CD14-positive monocyte (primary cell): ENCODE measurements at regions not wholly inside any gene's neighbourhood (a gene's known extent, or its start where the extent isn't known, plus 50 kb on each side); places are given as distances from the start of the nearest gene placed in this dataset.

ENCODE experiments used
- DNase-seq, 3 donors: peaks; one replicate each; pipeline ENCODE4 v3.0.0-alpha.2; 2011 to 2022
- H2AFZ ChIP-seq: 2 replicates; pipeline ENCODE4 v1.6.0; 2012; ENCODE audit warnings: mild to moderate bottlenecking, low read depth, low read length, inconsistent platforms; ENCODE audit not compliant: insufficient read depth, poor library complexity, severe bottlenecking
- H3K27ac ChIP-seq, 2 donors: 1 replicate in 1 of 2; 2 replicates in 1 of 2; pipeline ENCODE4 v1.5.1; 2012 to 2013; ENCODE audit warnings: low read length in 2 of 2, control low read depth in 1 of 2, inconsistent platforms in 1 of 2, low read depth in 1 of 2, mild to moderate bottlenecking in 1 of 2
- H3K27me3 ChIP-seq, 2 donors: one replicate each; pipeline versions ENCODE4 v1.6.0 to v1.6.1; 2011 to 2013; ENCODE audit warnings: low read length in 2 of 2; ENCODE audit not compliant: control insufficient read depth in 2 of 2, insufficient read depth in 2 of 2
- H3K36me3 ChIP-seq, 2 donors: replicated peaks in 1 of 2; 1 replicate in 1 of 2; 2 replicates in 1 of 2; pipeline versions ENCODE4 v1.5.1 to v1.6.1; 2012 to 2013; ENCODE audit warnings: low read length in 2 of 2, control low read depth in 1 of 2, inconsistent platforms in 1 of 2, mild to moderate bottlenecking in 1 of 2; ENCODE audit not compliant: insufficient read depth in 2 of 2, control insufficient read depth in 1 of 2
- H3K4me1 ChIP-seq, 2 donors: 1 replicate in 1 of 2; 2 replicates in 1 of 2; pipeline versions ENCODE4 v1.5.1 to v1.6.1; 2012 to 2013; ENCODE audit warnings: low read length in 2 of 2, control low read depth in 1 of 2, inconsistent platforms in 1 of 2, mild to moderate bottlenecking in 1 of 2, moderate library complexity in 1 of 2; ENCODE audit not compliant: insufficient read depth in 2 of 2, control insufficient read depth in 1 of 2
- H3K4me2 ChIP-seq: replicated peaks from 2 replicates; pipeline ENCODE3; 2012; ENCODE audit warnings: low read length, moderate library complexity, mild to moderate bottlenecking; ENCODE audit not compliant: poor library complexity, severe bottlenecking; ENCODE audit errors: extremely low read depth
- H3K4me3 ChIP-seq, 3 experiments: fragments of 200-600 bp in 1 of 3; sonication (generic) in 1 of 3; replicated peaks in 1 of 3; 1 replicate in 2 of 3; 2 replicates in 1 of 3; pipeline ENCODE4 v1.5.1; 2011 to 2013; ENCODE audit warnings: low read length in 3 of 3, mild to moderate bottlenecking in 3 of 3, control low read depth in 2 of 3, low read depth in 2 of 3, inconsistent platforms in 1 of 3, moderate library complexity in 1 of 3
- H3K79me2 ChIP-seq: 2 replicates; pipeline ENCODE4 v1.6.0; 2012; ENCODE audit warnings: mild to moderate bottlenecking, control low read depth, inconsistent platforms, low read length, moderate library complexity; ENCODE audit not compliant: insufficient read depth
- H3K9ac ChIP-seq: 2 replicates; pipeline ENCODE4 v1.6.0; 2017; ENCODE audit warnings: low read length, mild to moderate bottlenecking; ENCODE audit not compliant: insufficient read depth, poor library complexity, severe bottlenecking
- H3K9me3 ChIP-seq, 2 donors: replicated peaks in 1 of 2; 1 replicate in 1 of 2; 2 replicates in 1 of 2; pipeline versions ENCODE4 v1.5.1 to v1.6.1; 2012 to 2013; ENCODE audit warnings: low read length in 2 of 2, control low read depth in 1 of 2; ENCODE audit not compliant: control insufficient read depth in 1 of 2, insufficient read depth in 1 of 2
- H4K20me1 ChIP-seq: 2 replicates; pipeline ENCODE4 v1.6.0; 2012; ENCODE audit warnings: mild to moderate bottlenecking, low read length, control low read depth, moderate library complexity; ENCODE audit not compliant: insufficient read depth
- H3K27ac Mint-ChIP-seq, 7 donors: one replicate each; pipeline ENCODE4 v1.8.0; 2020; ENCODE audit warnings: mild to moderate bottlenecking in 7 of 7, mixed read lengths in 7 of 7, moderate library complexity in 6 of 7, inconsistent platforms in 2 of 7
- H3K27me3 Mint-ChIP-seq, 3 donors: one replicate each; pipeline ENCODE4 v1.8.0; 2021 to 2022; ENCODE audit warnings: low read depth in 3 of 3, mild to moderate bottlenecking in 3 of 3, mixed read lengths in 3 of 3, moderate library complexity in 3 of 3, inconsistent platforms in 1 of 3
- H3K36me3 Mint-ChIP-seq, 2 donors: one replicate each; pipeline ENCODE4 v1.8.0; 2020; ENCODE audit warnings: mixed read lengths in 2 of 2, inconsistent platforms in 1 of 2, mild to moderate bottlenecking in 1 of 2
- H3K4me1 Mint-ChIP-seq: one replicate; pipeline ENCODE4 v1.8.0; 2020; ENCODE audit warnings: mild to moderate bottlenecking, mixed read lengths
- H3K4me3 Mint-ChIP-seq, 2 donors: one replicate each; pipeline ENCODE4 v1.8.0; 2020; ENCODE audit warnings: mild to moderate bottlenecking in 2 of 2, mixed read lengths in 2 of 2, moderate library complexity in 1 of 2
- H3K9me3 Mint-ChIP-seq, 7 donors: one replicate each; pipeline ENCODE4 v1.8.0; 2020 to 2022; ENCODE audit warnings: mixed read lengths in 7 of 7, mild to moderate bottlenecking in 6 of 7, moderate library complexity in 6 of 7, inconsistent platforms in 2 of 7
- CTCF ChIP-seq: fragments of 200-600 bp; IDR thresholded peaks from one replicate; pipeline ENCODE4 v1.8.0; 2022; ENCODE audit warnings: antibody characterized with exemption, mild to moderate bottlenecking
- WGBS: methylation state at CpG from one replicate; pipeline ENCODE4 v1.1.5; 2013; ENCODE audit warnings: missing lambda C conversion rate; ENCODE audit not compliant: insufficient coverage; 5-methylcytosine and 5-hydroxymethylcytosine counted together
- intact Hi-C, 2 donors: fragments of 100-400 bp; cut with micrococcal nuclease; formaldehyde crosslinking; loops; one replicate each; pipeline versions ENCODE4 v1.15.0 to v1.15.1; 2023

- no peaks in the 10 kb centered on the region for H3K36me3 Mint-ChIP-seq
- no peaks in the 10 kb centered on the region for H3K4me1 Mint-ChIP-seq
- Histone ChIP-seq H3K4me1 (no peaks in the 10 kb centered on the region), H3K27me3 (no peaks in the 10 kb centered on the region), H3K79me2 (no peaks in the 10 kb centered on the region), H3K4me2 (no peak overlapping the region), H3K4me3 (no peak overlapping the region), H3K9me3 (no peaks in the 10 kb centered on the region), H4K20me1 (no peaks in the 10 kb centered on the region), H3K27ac (no peak overlapping the region), H2AFZ (no peak overlapping the region), H3K36me3 (no peaks in the 10 kb centered on the region), H3K9ac (no peak overlapping the region)
- TF ChIP-seq CTCF = no peak
- no peak overlapping the region for H3K4me3 Mint-ChIP-seq
- H3K27me3 Mint-ChIP-seq = no peaks in the 10 kb centered on the region
- H3K27ac Mint-ChIP-seq = no peak overlapping the region
- intact Hi-C loops = no loop called here
- H3K9me3 Mint-ChIP-seq = peaks cover 0 to 4% (median 2%) of the 10 kb centered on the region in 7 donors
- DNase-seq = no peak
- WGBS = 95% methylated on average over 2 of the region's 2 CpGs
These were observed 366.6 kb downstream of the METTL4 start for GRCh38 chr18:2204736-2205135.

GRCh38 chr18:2207294-2207693 is 364.0 kb downstream of the METTL4 start:
- Histone ChIP-seq H3K4me1 (no peaks in the 10 kb centered on the region), H4K20me1 (no peaks in the 10 kb centered on the region), H2AFZ (no peak overlapping the region), H3K79me2 (no peaks in the 10 kb centered on the region), H3K9ac (no peak overlapping the region), H3K27me3 (no peaks in the 10 kb centered on the region), H3K4me3 (no peak overlapping the region), H3K27ac (no peak overlapping the region), H3K36me3 (no peaks in the 10 kb centered on the region), H3K9me3 (no peaks in the 10 kb centered on the region), H3K4me2 (no peak overlapping the region)
- Mint-ChIP-seq H3K27ac (no peak overlapping the region), H3K9me3 (peaks cover 0 to 4% (median 2%) of the 10 kb centered on the region in 7 donors), H3K36me3 (no peaks in the 10 kb centered on the region), H3K27me3 (no peaks in the 10 kb centered on the region), H3K4me3 (no peak overlapping the region), H3K4me1 (no peaks in the 10 kb centered on the region)
- 93% methylated on average over 2 of the region's 3 CpGs for WGBS
- intact Hi-C loops = no loop called here
- no peak for DNase-seq
- no peak for TF ChIP-seq CTCF
